GM21786 (cell line): ENCODE measurements at regions not wholly inside any gene's neighbourhood (a gene's known extent, or its start where the extent isn't known, plus 50 kb on each side); places are given as distances from the start of the nearest gene placed in this dataset.
"Not testable (repeated sequence)": the region's sequence is repeated elsewhere in the genome, so short reads cannot be mapped to it uniquely, and the experiment has no call there.

ENCODE experiments used
- ATAC-seq: cut with Tn5 transposase; IDR thresholded peaks from one replicate; pipeline ENCODE4 v1.9.1; 2021; ENCODE audit not compliant: unreplicated experiment

GRCh38 chr7:98771519-98771918 lies 98.3 kb downstream of the TMEM130 start:
- no peak for ATAC-seq

- ATAC-seq = no peak
Measured at GRCh38 chr7:98771941-98772603, 97.7 kb downstream of the TMEM130 start.

GRCh38 chr7:98774884-98775283 lies 94.9 kb downstream of the TMEM130 start:
- no peak for ATAC-seq

GRCh38 chr7:98777051-98777450 lies 92.8 kb downstream of the TMEM130 start:
- ATAC-seq = no peak

- no peak for ATAC-seq
Measured at GRCh38 chr7:98778421-98778820, 91.4 kb downstream of the TMEM130 start.

GRCh38 chr7:98779800-98780587 lies 89.8 kb downstream of the TMEM130 start:
- ATAC-seq = no peak

- no peak for ATAC-seq
Measured at GRCh38 chr7:98784216-98784785, 85.5 kb downstream of the TMEM130 start.

GRCh38 chr7:98785929-98786571 lies 83.8 kb downstream of the TMEM130 start:
- ATAC-seq = no peak

GRCh38 chr7:98788966-98789365 lies 80.8 kb downstream of the TMEM130 start:
- no peak for ATAC-seq

- not testable (repeated sequence) for ATAC-seq
Measured at GRCh38 chr7:98794453-98794852, 75.4 kb downstream of the TMEM130 start.

- ATAC-seq = peak; percentile 96
Measured at GRCh38 chr7:98795741-98796493, 73.9 kb downstream of the TMEM130 start.
